ENCODE measurements at regions not wholly inside any gene's neighbourhood (a gene's known extent, or its start where the extent isn't known, plus 50 kb on each side); places are given as distances from the start of the nearest gene placed in this dataset.

DNA sequence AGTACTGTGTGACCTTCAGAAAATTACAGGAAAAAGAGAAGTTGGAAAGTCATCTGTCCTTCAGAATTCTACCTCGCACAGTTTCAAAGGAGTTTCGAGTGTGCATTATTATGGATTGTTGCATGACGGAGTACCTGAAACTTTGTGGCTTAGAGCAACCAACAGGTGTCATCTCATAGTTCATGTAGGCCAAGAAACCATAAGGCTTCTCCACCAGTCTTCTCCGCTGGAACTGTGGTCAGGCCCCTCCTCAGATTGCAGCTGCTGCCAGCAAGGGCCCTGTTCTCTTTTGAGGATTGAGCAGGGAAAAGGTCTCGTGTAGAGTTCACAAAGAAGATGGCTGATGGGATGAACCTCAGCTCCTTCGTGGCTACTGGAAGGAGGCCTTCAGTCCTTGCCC is 151.2 kb upstream of the THBS2 start:
- no peak overlapping the region for H2AFZ ChIP-seq (ENCODE audit: low read depth)
- no peaks in the 10 kb centered on the region for H3K9me2 ChIP-seq

DNA sequence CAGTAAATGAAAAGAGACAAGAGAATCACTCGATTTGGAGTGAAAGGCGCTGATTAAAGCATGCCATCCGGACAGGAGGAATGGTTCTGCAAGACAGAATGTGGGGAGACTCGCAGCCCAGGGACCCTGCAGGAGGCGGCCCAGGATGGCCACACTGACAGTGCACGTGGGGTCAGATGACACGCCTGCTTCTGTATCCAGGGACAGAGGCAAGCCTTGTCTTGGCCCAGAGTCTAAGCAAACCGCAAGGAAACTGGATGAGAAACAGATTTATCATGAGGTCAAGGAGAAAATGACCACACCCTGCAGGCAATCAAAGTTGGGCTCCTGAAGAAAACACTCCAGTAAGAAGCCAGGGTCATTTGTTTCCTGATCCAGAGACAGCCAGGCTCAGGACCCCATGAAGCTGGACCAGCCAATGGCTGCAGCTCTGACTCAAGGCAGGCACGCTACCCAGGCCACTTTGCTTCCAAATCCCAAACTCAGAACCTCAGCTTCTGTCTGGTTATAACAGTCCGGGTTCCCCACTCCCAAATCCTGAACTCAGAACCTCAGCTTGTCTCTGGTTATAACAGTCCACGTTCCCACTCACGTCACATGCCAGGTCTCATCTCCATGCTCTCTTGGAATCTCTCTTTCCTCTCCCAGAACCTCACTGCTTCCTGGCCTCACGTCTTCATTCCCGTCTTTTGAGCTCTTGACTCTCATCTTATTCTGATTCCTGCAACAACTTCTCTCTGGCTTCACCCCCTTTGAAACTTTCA is 144.9 kb upstream of the THBS2 start:
- H3K27ac ChIP-seq (ENCODE audit: low read depth in 2 of 2, low read length in 1 of 2): no peak overlapping the region
- H3F3A ChIP-seq (replicated peaks; ENCODE audit: insufficient read depth): no peaks in the 10 kb centered on the region
- no peaks in the 10 kb centered on the region for H4K20me1 ChIP-seq (ENCODE audit: insufficient read depth)
- no peak for TF ChIP-seq CHD2 (IDR thresholded peaks at IDR 0.05; ENCODE audit: low read length, partially characterized antibody)
- no peak for TF ChIP-seq RFX5 (IDR thresholded peaks at IDR 0.05; ENCODE audit: low read length)
- TF ChIP-seq, protein P1, sequence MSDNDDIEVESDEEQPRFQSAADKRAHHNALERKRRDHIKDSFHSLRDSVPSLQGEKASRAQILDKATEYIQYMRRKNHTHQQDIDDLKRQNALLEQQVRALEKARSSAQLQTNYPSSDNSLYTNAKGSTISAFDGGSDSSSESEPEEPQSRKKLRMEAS (IDR thresholded peaks at IDR 0.05; ENCODE audit: low read depth): no peak
- TF ChIP-seq, protein P2, sequence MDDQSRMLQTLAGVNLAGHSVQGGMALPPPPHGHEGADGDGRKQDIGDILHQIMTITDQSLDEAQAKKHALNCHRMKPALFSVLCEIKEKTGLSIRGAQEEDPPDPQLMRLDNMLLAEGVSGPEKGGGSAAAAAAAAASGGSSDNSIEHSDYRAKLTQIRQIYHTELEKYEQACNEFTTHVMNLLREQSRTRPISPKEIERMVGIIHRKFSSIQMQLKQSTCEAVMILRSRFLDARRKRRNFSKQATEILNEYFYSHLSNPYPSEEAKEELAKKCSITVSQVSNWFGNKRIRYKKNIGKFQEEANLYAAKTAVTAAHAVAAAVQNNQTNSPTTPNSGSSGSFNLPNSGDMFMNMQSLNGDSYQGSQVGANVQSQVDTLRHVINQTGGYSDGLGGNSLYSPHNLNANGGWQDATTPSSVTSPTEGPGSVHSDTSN (IDR thresholded peaks at IDR 0.05): no peak
- no peak for TF ChIP-seq RAD21 (IDR thresholded peaks at IDR 0.05; ENCODE audit: low read length)
- TF ChIP-seq GABPA (IDR thresholded peaks at IDR 0.05; ENCODE audit: low read depth): no peak
- TF ChIP-seq MXI1 (IDR thresholded peaks at IDR 0.05; ENCODE audit: low read depth, low read length): no peak
- TF ChIP-seq, protein P3, sequence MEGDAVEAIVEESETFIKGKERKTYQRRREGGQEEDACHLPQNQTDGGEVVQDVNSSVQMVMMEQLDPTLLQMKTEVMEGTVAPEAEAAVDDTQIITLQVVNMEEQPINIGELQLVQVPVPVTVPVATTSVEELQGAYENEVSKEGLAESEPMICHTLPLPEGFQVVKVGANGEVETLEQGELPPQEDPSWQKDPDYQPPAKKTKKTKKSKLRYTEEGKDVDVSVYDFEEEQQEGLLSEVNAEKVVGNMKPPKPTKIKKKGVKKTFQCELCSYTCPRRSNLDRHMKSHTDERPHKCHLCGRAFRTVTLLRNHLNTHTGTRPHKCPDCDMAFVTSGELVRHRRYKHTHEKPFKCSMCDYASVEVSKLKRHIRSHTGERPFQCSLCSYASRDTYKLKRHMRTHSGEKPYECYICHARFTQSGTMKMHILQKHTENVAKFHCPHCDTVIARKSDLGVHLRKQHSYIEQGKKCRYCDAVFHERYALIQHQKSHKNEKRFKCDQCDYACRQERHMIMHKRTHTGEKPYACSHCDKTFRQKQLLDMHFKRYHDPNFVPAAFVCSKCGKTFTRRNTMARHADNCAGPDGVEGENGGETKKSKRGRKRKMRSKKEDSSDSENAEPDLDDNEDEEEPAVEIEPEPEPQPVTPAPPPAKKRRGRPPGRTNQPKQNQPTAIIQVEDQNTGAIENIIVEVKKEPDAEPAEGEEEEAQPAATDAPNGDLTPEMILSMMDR (IDR thresholded peaks at IDR 0.05): no peak
- WGBS (ENCODE audit: low lambda C conversion rate): 56% methylated on average over 13 of the region's 14 CpGs
- H3K36me3 ChIP-seq (replicated peaks in 1 of 2; ENCODE audit: control insufficient read depth in 1 of 2, insufficient read depth in 2 of 2, low read length in 1 of 2): no peaks in the 10 kb centered on the region
- no peaks in the 10 kb centered on the region for H3K27me3 ChIP-seq (ENCODE audit: insufficient read depth)
- POLR2A ChIA-PET: no interaction called here
- no peak overlapping the region for H2AFZ ChIP-seq (ENCODE audit: low read depth)
- H3K4me1 ChIP-seq (ENCODE audit: control insufficient read depth in 1 of 2, insufficient read depth in 2 of 2, low read depth in 1 of 2, low read length in 1 of 2): no peaks in the 10 kb centered on the region
- H3K9me2 ChIP-seq: no peaks in the 10 kb centered on the region
- H3K9ac ChIP-seq: no peak overlapping the region
- no peak overlapping the region for H3K4me2 ChIP-seq
- no peaks in the 10 kb centered on the region for H3K79me2 ChIP-seq (ENCODE audit: insufficient read depth)
- H3K4me3 ChIP-seq (ENCODE audit: low read depth in 2 of 2, low read length in 1 of 2): no peak overlapping the region
- H3K9me3 ChIP-seq: no peaks in the 10 kb centered on the region
- CTCF ChIA-PET: no interaction called here
- DNase-seq: no peak

More for the DNA sequence above, 151.2 kb upstream of the THBS2 start:
- Histone ChIP-seq H3K27me3 (ENCODE audit: insufficient read depth) (no peaks in the 10 kb centered on the region), H4K20me1 (ENCODE audit: insufficient read depth) (no peaks in the 10 kb centered on the region), H3K9me3 (no peaks in the 10 kb centered on the region), H3K4me2 (no peak overlapping the region), H3F3A (replicated peaks; ENCODE audit: insufficient read depth) (no peaks in the 10 kb centered on the region), H3K4me1 (ENCODE audit: control insufficient read depth in 1 of 2, insufficient read depth in 2 of 2, low read depth in 1 of 2, low read length in 1 of 2) (no peaks in the 10 kb centered on the region), H3K79me2 (ENCODE audit: insufficient read depth) (no peaks in the 10 kb centered on the region), H3K36me3 (replicated peaks in 1 of 2; ENCODE audit: control insufficient read depth in 1 of 2, insufficient read depth in 2 of 2, low read length in 1 of 2) (no peaks in the 10 kb centered on the region), H3K4me3 (ENCODE audit: low read depth in 2 of 2, low read length in 1 of 2) (no peak overlapping the region), H3K27ac (ENCODE audit: low read depth in 2 of 2, low read length in 1 of 2) (no peak overlapping the region), H3K9ac (no peak overlapping the region)
- POLR2A ChIA-PET: no interaction called here
- no peak for DNase-seq
- 56% methylated on average over 6 of the region's 6 CpGs for WGBS (ENCODE audit: low lambda C conversion rate)
- no peak for TF ChIP-seq EP300 (IDR thresholded peaks at IDR 0.05; ENCODE audit: borderline replicate concordance in 1 of 2, low read depth in 1 of 2, low read length in 1 of 2)
- TF ChIP-seq GABPA (IDR thresholded peaks at IDR 0.05; ENCODE audit: low read depth): no peak
- CTCF ChIA-PET: no interaction called here
